A673 (cell line): ENCODE measurements at regions not wholly inside any gene's neighbourhood (a gene's known extent, or its start where the extent isn't known, plus 50 kb on each side); places are given as distances from the start of the nearest gene placed in this dataset.

Experiments used
- BruUV-seq: library from RNA; stranded (reverse); fragments of 400-500 nt; replicated peaks from 2 replicates; lab custom pipeline; 2021; lab: Mats Ljungman, UMichigan
- CTCF ChIA-PET: fragments of 300-600 bp; sonication (Branson Sonifier 250); formaldehyde crosslinking; loops from one replicate; lab custom pipeline; 2022; ENCODE audit warnings: antibody characterized with exemption; lab: Charles Lee
- POLR2A ChIA-PET: fragments of 300-600 bp; sonication (Branson Sonifier 250); formaldehyde crosslinking; loops from one replicate; lab custom pipeline; 2022; ENCODE audit warnings: antibody characterized with exemption; ENCODE audit not compliant: low non-redundant PET; lab: Charles Lee
- DNase-seq: peaks from one replicate; pipeline ENCODE4 v3.0.0-alpha.2; 2015; ENCODE audit warnings: low spot score
- H3K27ac ChIP-seq: fragments of 200-600 bp; sonication (generic); 2 replicates; pipeline ENCODE4 v1.5.1; 2016; ENCODE audit warnings: mixed run types, low read depth, mild to moderate bottlenecking, mixed read lengths, antibody characterized with exemption, low read length; ENCODE audit not compliant: poor library complexity, severe bottlenecking
- H3K27me3 ChIP-seq: fragments of 200-600 bp; sonication (generic); replicated peaks from 2 replicates; pipeline ENCODE4 v1.6.1; 2017; ENCODE audit warnings: mixed run types, low read depth, mild to moderate bottlenecking, mixed read lengths, antibody characterized with exemption, low read length; ENCODE audit not compliant: insufficient read depth, poor library complexity
- H3K36me3 ChIP-seq: fragments of 200-600 bp; sonication (generic); 2 replicates; pipeline ENCODE4 v1.6.1; 2016; ENCODE audit warnings: mixed run types, mild to moderate bottlenecking, mixed read lengths, antibody characterized with exemption, low read length; ENCODE audit not compliant: insufficient read depth, poor library complexity, severe bottlenecking
- H3K4me1 ChIP-seq: fragments of 200-600 bp; sonication (generic); 2 replicates; pipeline ENCODE4 v1.6.1; 2017; ENCODE audit warnings: mixed run types, mild to moderate bottlenecking, mixed read lengths, antibody characterized with exemption, low read length; ENCODE audit not compliant: insufficient read depth, poor library complexity, severe bottlenecking
- H3K4me3 ChIP-seq: fragments of 200-600 bp; sonication (generic); 2 replicates; pipeline ENCODE4 v1.5.1; 2016; ENCODE audit warnings: low read depth, mixed run types, mild to moderate bottlenecking, mixed read lengths, low read length; ENCODE audit not compliant: poor library complexity, severe bottlenecking
- H3K9me3 ChIP-seq: fragments of 200-600 bp; sonication (generic); 2 replicates; pipeline ENCODE4 v1.6.1; 2016; ENCODE audit warnings: mixed run types, low read depth, mild to moderate bottlenecking, mixed read lengths, antibody characterized with exemption, low read length; ENCODE audit not compliant: poor library complexity, severe bottlenecking
- CTCF ChIP-seq: fragments of 300-800, 200-600 bp; sonication (generic); conservative IDR thresholded peaks from 2 replicates; pipeline ENCODE4 v1.5.1; 2017; ENCODE audit warnings: low read depth, mild to moderate bottlenecking, antibody characterized with exemption, low read length, moderate library complexity, mixed read lengths
- EZH2 ChIP-seq: fragments of 200-600 bp; sonication (generic); IDR thresholded peaks from 2 replicates; pipeline ENCODE4 v1.6.1; 2017; ENCODE audit warnings: borderline replicate concordance, low read depth, mild to moderate bottlenecking, mixed read lengths, antibody characterized with exemption, low read length; ENCODE audit not compliant: poor library complexity, severe bottlenecking
- intact Hi-C: fragments of 100-400 bp; cut with micrococcal nuclease; formaldehyde crosslinking; loops from one replicate; pipeline ENCODE4 v1.10.0; 2022; ENCODE audit not compliant: unreplicated experiment

- Histone ChIP-seq H3K27ac (no peak overlapping the region), H3K9me3 (no peaks in the 10 kb centered on the region), H3K27me3 (no peaks in the 10 kb centered on the region), H3K36me3 (no peaks in the 10 kb centered on the region), H3K4me1 (no peaks in the 10 kb centered on the region), H3K4me3 (no peak overlapping the region)
- DNase-seq = no peak
- TF ChIP-seq CTCF (no peak), EZH2 (no peak)
- ChIA-PET POLR2A (no interaction called here), CTCF (no interaction called here)
- intact Hi-C loops = no loop called here
- BruUV-seq = no TSS peak
These were observed 172.6 kb upstream of the CADM1 start for GRCh38 chr11:115676768-115677167.

DNA sequence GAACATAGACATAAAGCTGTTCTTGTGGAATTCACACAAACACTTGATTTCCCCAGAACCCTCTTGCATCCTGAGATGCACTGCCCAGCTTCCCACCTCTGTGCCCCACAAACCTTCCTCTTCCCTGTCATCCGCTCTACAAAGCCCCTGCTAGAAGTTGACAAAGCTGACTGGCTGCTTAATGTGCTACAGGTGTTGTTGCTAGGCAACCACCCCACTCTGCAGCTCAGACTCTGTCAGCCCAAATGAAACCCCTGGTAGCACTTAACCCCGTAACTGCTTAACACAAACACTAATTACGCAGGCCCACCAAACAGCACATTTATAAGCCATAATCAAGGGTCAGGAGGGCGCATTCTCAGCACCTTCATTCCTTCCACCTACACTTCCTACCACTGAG lies 172.0 kb upstream of the CADM1 start:
- BruUV-seq = no TSS peak
- POLR2A ChIA-PET = no interaction called here
- Histone ChIP-seq H3K27ac (no peak overlapping the region), H3K36me3 (no peaks in the 10 kb centered on the region), H3K9me3 (no peaks in the 10 kb centered on the region), H3K27me3 (no peaks in the 10 kb centered on the region), H3K4me1 (no peaks in the 10 kb centered on the region), H3K4me3 (no peak overlapping the region)
- intact Hi-C loops = no loop called here
- CTCF ChIA-PET = no interaction called here
- TF ChIP-seq CTCF = no peak
- no peak for TF ChIP-seq EZH2
- no peak for DNase-seq

- no TSS peak for BruUV-seq
- DNase-seq = no peak
- ChIA-PET POLR2A (no interaction called here), CTCF (no interaction called here)
- Histone ChIP-seq H3K9me3 (no peaks in the 10 kb centered on the region), H3K4me1 (no peaks in the 10 kb centered on the region), H3K36me3 (no peaks in the 10 kb centered on the region), H3K27me3 (no peaks in the 10 kb centered on the region), H3K27ac (no peak overlapping the region), H3K4me3 (no peak overlapping the region)
- TF ChIP-seq EZH2 = no peak
- no peak for TF ChIP-seq CTCF
- intact Hi-C loops = no loop called here
These were observed 170.8 kb upstream of the CADM1 start for GRCh38 chr11:115674937-115675544.
